Endodermal cell (in vitro differentiated cells): ENCODE measurements at regions not wholly inside any gene's neighbourhood (a gene's known extent, or its start where the extent isn't known, plus 50 kb on each side); places are given as distances from the start of the nearest gene placed in this dataset. TPM values are rescaled to one million over a fixed set of nuclear protein-coding genes. Genes with fewer than 3 reads are reported as not detected.

Experiments used
- DNase-seq: peaks from one replicate; pipeline ENCODE4 v3.0.0-alpha.2; 2017
- H3K27ac ChIP-seq: 2 replicates; pipeline ENCODE4 v1.5.1; 2013; ENCODE audit warnings: mild to moderate bottlenecking, low read depth, low read length, moderate library complexity
- H3K27me3 ChIP-seq: 2 replicates; pipeline ENCODE4 v1.6.1; 2013; ENCODE audit warnings: mild to moderate bottlenecking, low read length, moderate library complexity; ENCODE audit not compliant: insufficient read depth, control insufficient read depth, poor library complexity, severe bottlenecking
- H3K36me3 ChIP-seq: 2 replicates; pipeline ENCODE4 v1.7.0; 2013; ENCODE audit warnings: mild to moderate bottlenecking, low read length, moderate library complexity; ENCODE audit not compliant: control insufficient read depth, insufficient read depth
- H3K4me1 ChIP-seq: one replicate; pipeline ENCODE4 v1.7.0; 2013; ENCODE audit warnings: low read length; ENCODE audit not compliant: control insufficient read depth, insufficient read depth
- H3K4me3 ChIP-seq: 2 replicates; pipeline ENCODE4 v1.5.1; 2013; ENCODE audit warnings: mild to moderate bottlenecking, low read length, moderate library complexity
- H3K9ac ChIP-seq: 2 replicates; pipeline ENCODE4 v1.6.1; 2013; ENCODE audit warnings: mild to moderate bottlenecking, low read length, moderate library complexity; ENCODE audit not compliant: poor library complexity, severe bottlenecking; ENCODE audit errors: extremely low read depth
- H3K9me3 ChIP-seq: 2 replicates; pipeline ENCODE4 v1.6.1; 2013; ENCODE audit warnings: mild to moderate bottlenecking, low read length, moderate library complexity; ENCODE audit not compliant: control insufficient read depth
- H3K27ac Mint-ChIP-seq: 2 replicates; pipeline ENCODE4 v1.8.0; 2020; ENCODE audit warnings: mixed read lengths
- H3K27me3 Mint-ChIP-seq: 2 replicates; pipeline ENCODE4 v1.8.0; 2021; ENCODE audit warnings: mild to moderate bottlenecking, mixed read lengths; ENCODE audit not compliant: insufficient read depth
- H3K36me3 Mint-ChIP-seq: 2 replicates; pipeline ENCODE4 v1.8.0; 2020; ENCODE audit warnings: low read depth, mixed read lengths
- H3K4me1 Mint-ChIP-seq: 2 replicates; pipeline ENCODE4 v1.8.0; 2020; ENCODE audit warnings: mixed read lengths
- H3K4me3 Mint-ChIP-seq: 2 replicates; pipeline ENCODE4 v1.8.0; 2020; ENCODE audit warnings: mild to moderate bottlenecking, moderate library complexity, mixed read lengths
- H3K9me3 Mint-ChIP-seq: 2 replicates; pipeline ENCODE4 v1.8.0; 2020; ENCODE audit warnings: mild to moderate bottlenecking, mixed read lengths
- WGBS, 2 experiments: methylation state at CpG; one replicate each; pipeline versions ENCODE4 v1.1.5 to v1.1.7; 2013; ENCODE audit warnings: missing lambda C conversion rate in 2 of 2, mixed read lengths in 1 of 2; ENCODE audit not compliant: insufficient coverage in 1 of 2, insufficient read length in 1 of 2; 5-methylcytosine and 5-hydroxymethylcytosine counted together
- microRNA-seq: library from miRNA; unstranded; fragments of <30 nt; microRNA quantifications from one replicate; pipeline ENCODE4 v1.2.0, GENCODE V29; 2020; ENCODE audit warnings: borderline microRNAs expressed
- TF ChIP-seq, protein P1 (sequence below): fragments of 200-600 bp; sonication (generic); conservative IDR thresholded peaks from 2 replicates; pipeline ENCODE4 v1.5.0; 2021; ENCODE audit warnings: antibody characterized with exemption, mild to moderate bottlenecking

DNA sequence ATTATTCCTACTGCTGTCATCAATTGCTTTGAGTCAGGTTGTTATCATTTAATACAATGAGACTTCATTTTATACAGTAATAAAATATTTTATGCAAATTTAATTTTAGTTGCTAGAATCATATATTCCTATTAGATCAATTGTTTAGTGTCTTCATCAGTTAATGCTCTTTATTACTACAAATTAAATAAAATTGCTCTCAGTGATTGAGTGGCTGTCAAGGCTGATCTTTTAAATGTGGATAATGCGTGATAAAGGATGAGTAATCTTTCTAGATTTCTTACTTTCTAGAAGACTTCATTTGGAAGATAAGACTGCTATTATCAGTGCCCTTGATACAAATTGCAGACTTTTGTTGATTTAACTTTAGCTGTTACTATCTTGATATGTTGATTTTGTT lies 59.6 kb upstream of the CDH2 start:
- Mint-ChIP-seq H3K27me3 (no peaks in the 10 kb centered on the region), H3K27ac (no peak overlapping the region), H3K36me3 (peaks cover 3% of the 10 kb centered on the region), H3K4me3 (no peak overlapping the region), H3K9me3 (peaks cover 18% of the 10 kb centered on the region), H3K4me1 (no peaks in the 10 kb centered on the region)
- no peaks in the 10 kb centered on the region for H3K27me3 ChIP-seq
- H3K9me3 ChIP-seq: peaks cover 4% of the 10 kb centered on the region
- no peaks in the 10 kb centered on the region for H3K4me1 ChIP-seq
- H3K4me3 ChIP-seq: no peak overlapping the region
- no peak overlapping the region for H3K9ac ChIP-seq
- no peak for DNase-seq
- TF ChIP-seq, protein P1, sequence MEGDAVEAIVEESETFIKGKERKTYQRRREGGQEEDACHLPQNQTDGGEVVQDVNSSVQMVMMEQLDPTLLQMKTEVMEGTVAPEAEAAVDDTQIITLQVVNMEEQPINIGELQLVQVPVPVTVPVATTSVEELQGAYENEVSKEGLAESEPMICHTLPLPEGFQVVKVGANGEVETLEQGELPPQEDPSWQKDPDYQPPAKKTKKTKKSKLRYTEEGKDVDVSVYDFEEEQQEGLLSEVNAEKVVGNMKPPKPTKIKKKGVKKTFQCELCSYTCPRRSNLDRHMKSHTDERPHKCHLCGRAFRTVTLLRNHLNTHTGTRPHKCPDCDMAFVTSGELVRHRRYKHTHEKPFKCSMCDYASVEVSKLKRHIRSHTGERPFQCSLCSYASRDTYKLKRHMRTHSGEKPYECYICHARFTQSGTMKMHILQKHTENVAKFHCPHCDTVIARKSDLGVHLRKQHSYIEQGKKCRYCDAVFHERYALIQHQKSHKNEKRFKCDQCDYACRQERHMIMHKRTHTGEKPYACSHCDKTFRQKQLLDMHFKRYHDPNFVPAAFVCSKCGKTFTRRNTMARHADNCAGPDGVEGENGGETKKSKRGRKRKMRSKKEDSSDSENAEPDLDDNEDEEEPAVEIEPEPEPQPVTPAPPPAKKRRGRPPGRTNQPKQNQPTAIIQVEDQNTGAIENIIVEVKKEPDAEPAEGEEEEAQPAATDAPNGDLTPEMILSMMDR: no peak
- WGBS, 2 experiments: 92% methylated on average over 1 of the region's 1 CpG; no CpG with 5 or more reads in 1 of the 2 experiments
- H3K36me3 ChIP-seq: no peaks in the 10 kb centered on the region
- H3K27ac ChIP-seq: no peak overlapping the region

Small RNAs in the stretch of these regions (microRNA-seq; reads per million reads assigned to microRNA genes)
- gene MIR302F: not detected
